ENCODE measurements at regions not wholly inside any gene's neighbourhood (a gene's known extent, or its start where the extent isn't known, plus 50 kb on each side); places are given as distances from the start of the nearest gene placed in this dataset.

- intact Hi-C loops (cut with micrococcal nuclease) = no loop called here
- no peaks in the 10 kb centered on the region for H3K4me1 Mint-ChIP-seq
- H3K27ac Mint-ChIP-seq = no peak overlapping the region
- peaks cover 8% of the 10 kb centered on the region for H3K9me3 Mint-ChIP-seq
- H3K27me3 Mint-ChIP-seq = no peaks in the 10 kb centered on the region
- no peak for DNase-seq
- POLR2A ChIA-PET = no interaction called here
- TF ChIP-seq CTCF (IDR thresholded peaks at IDR 0.05) = no peak
- CTCF ChIA-PET = no interaction called here
- ATAC-seq (ENCODE audit: low read depth) = no peak
- H3K4me3 Mint-ChIP-seq = no peak overlapping the region
- H3K36me3 Mint-ChIP-seq (ENCODE audit: low read depth) = no peaks in the 10 kb centered on the region
These were observed 460.6 kb downstream of the NR4A2 start for GRCh38 chr2:155871940-155872339.

- no peak for ATAC-seq (ENCODE audit: low read depth)
- intact Hi-C loops (cut with micrococcal nuclease) = no loop called here
- no peak for TF ChIP-seq CTCF (IDR thresholded peaks at IDR 0.05)
- H3K4me1 Mint-ChIP-seq = no peaks in the 10 kb centered on the region
- H3K4me3 Mint-ChIP-seq = no peak overlapping the region
- ChIA-PET POLR2A (no interaction called here), CTCF (no interaction called here)
- H3K9me3 Mint-ChIP-seq = no peaks in the 10 kb centered on the region
- H3K27me3 Mint-ChIP-seq = no peaks in the 10 kb centered on the region
- no peak for DNase-seq
- H3K36me3 Mint-ChIP-seq (ENCODE audit: low read depth) = no peaks in the 10 kb centered on the region
- no peak overlapping the region for H3K27ac Mint-ChIP-seq
These were observed 465.0 kb downstream of the NR4A2 start for GRCh38 chr2:155867564-155867963.

- ChIA-PET CTCF (no interaction called here), POLR2A (no interaction called here)
- H3K9me3 Mint-ChIP-seq = no peaks in the 10 kb centered on the region
- H3K27me3 Mint-ChIP-seq = no peaks in the 10 kb centered on the region
- intact Hi-C loops (cut with micrococcal nuclease) = no loop called here
- ATAC-seq (ENCODE audit: low read depth) = no peak
- TF ChIP-seq CTCF (IDR thresholded peaks at IDR 0.05) = no peak
- H3K36me3 Mint-ChIP-seq (ENCODE audit: low read depth) = no peaks in the 10 kb centered on the region
- H3K27ac Mint-ChIP-seq = no peak overlapping the region
- H3K4me1 Mint-ChIP-seq = no peaks in the 10 kb centered on the region
- DNase-seq = no peak
- H3K4me3 Mint-ChIP-seq = no peak overlapping the region
These were observed 466.0 kb downstream of the NR4A2 start for GRCh38 chr2:155866477-155866876.

- ChIA-PET CTCF (no interaction called here), POLR2A (no interaction called here)
- Mint-ChIP-seq H3K27ac (no peak overlapping the region), H3K27me3 (no peaks in the 10 kb centered on the region), H3K4me3 (no peak overlapping the region), H3K4me1 (no peaks in the 10 kb centered on the region), H3K9me3 (no peaks in the 10 kb centered on the region), H3K36me3 (ENCODE audit: low read depth) (no peaks in the 10 kb centered on the region)
- intact Hi-C loops (cut with micrococcal nuclease) = no loop called here
- TF ChIP-seq CTCF (IDR thresholded peaks at IDR 0.05) = no peak
- no peak for DNase-seq
- no peak for ATAC-seq (ENCODE audit: low read depth)
These were observed 480.4 kb downstream of the NR4A2 start for GRCh38 chr2:155852156-155852555.

- ATAC-seq (ENCODE audit: low read depth) = no peak
- H3K27me3 Mint-ChIP-seq = no peaks in the 10 kb centered on the region
- intact Hi-C loops (cut with micrococcal nuclease) = no loop called here
- H3K27ac Mint-ChIP-seq = no peak overlapping the region
- CTCF ChIA-PET = no interaction called here
- no peaks in the 10 kb centered on the region for H3K9me3 Mint-ChIP-seq
- no peaks in the 10 kb centered on the region for H3K4me1 Mint-ChIP-seq
- POLR2A ChIA-PET = no interaction called here
- H3K4me3 Mint-ChIP-seq = no peak overlapping the region
- no peaks in the 10 kb centered on the region for H3K36me3 Mint-ChIP-seq (ENCODE audit: low read depth)
- no peak for DNase-seq
- no peak for TF ChIP-seq CTCF (IDR thresholded peaks at IDR 0.05)
These were observed 486.3 kb downstream of the NR4A2 start for GRCh38 chr2:155846259-155846658.

Data from activated B cell treated with CpG ODN at 0.5 μM for 24 hours (primary cell).